ENCODE measurements at regions not wholly inside any gene's neighbourhood (a gene's known extent, or its start where the extent isn't known, plus 50 kb on each side); places are given as distances from the start of the nearest gene placed in this dataset.

DNA sequence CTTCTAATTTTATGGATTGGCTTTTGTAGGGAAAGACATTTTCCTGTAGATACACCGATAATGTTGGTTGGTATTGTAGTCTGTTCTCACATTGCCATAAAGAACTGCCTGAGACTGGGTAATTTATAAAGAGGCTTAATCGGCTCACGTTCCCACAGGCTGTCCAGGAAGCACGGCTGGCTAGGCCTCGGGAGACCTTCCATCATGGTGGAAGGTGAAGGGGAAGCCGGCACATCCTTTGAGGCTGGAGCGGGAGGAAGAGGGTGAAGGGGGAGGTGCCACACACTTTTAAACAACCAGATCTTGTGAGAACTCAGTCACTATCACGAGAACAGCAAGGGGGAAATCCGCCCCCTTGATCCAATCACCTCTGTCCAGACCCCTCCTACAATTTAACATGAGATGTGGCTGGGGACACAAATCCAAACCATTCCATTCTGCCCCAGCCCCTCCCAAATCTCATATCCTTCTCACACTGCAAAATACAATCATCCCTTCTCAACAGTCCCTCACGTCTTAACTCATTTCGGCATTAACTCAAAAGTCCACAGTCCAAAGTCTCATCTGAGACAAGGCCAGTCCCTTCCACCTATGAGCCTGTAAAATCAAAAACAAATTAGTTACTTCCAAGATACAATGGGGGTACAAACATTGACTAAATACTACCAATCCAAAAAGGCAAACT lies 66.7 kb upstream of the EIF5 start:
- TF ChIP-seq, protein P1, sequence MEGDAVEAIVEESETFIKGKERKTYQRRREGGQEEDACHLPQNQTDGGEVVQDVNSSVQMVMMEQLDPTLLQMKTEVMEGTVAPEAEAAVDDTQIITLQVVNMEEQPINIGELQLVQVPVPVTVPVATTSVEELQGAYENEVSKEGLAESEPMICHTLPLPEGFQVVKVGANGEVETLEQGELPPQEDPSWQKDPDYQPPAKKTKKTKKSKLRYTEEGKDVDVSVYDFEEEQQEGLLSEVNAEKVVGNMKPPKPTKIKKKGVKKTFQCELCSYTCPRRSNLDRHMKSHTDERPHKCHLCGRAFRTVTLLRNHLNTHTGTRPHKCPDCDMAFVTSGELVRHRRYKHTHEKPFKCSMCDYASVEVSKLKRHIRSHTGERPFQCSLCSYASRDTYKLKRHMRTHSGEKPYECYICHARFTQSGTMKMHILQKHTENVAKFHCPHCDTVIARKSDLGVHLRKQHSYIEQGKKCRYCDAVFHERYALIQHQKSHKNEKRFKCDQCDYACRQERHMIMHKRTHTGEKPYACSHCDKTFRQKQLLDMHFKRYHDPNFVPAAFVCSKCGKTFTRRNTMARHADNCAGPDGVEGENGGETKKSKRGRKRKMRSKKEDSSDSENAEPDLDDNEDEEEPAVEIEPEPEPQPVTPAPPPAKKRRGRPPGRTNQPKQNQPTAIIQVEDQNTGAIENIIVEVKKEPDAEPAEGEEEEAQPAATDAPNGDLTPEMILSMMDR (IDR thresholded peaks at IDR 0.05), result no peak
- no peak for TF ChIP-seq EZH2phosphoT487 (IDR thresholded peaks at IDR 0.05)
